WTC11 (cell line): ENCODE measurements at regions not wholly inside any gene's neighbourhood (a gene's known extent, or its start where the extent isn't known, plus 50 kb on each side); places are given as distances from the start of the nearest gene placed in this dataset.

ENCODE experiments used
- ATAC-seq: fragments of 200-7000 bp; cut with Tn5 transposase; 2 replicates; pipeline ENCODE4 v1.10.0; 2021; ENCODE audit warnings: mild to moderate bottlenecking, moderate library complexity
- CTCF ChIA-PET: fragments of 300-600 bp; sonication (Branson Sonifier 250); formaldehyde crosslinking; loops from one replicate; lab custom pipeline; 2021; ENCODE audit warnings: antibody characterized with exemption; lab: Charles Lee
- POLR2A ChIA-PET: fragments of 350-600 bp; sonication (Branson Sonifier 250); formaldehyde crosslinking; loops from one replicate; lab custom pipeline; 2021; ENCODE audit warnings: antibody characterized with exemption; lab: Charles Lee
- DNase-seq: peaks from one replicate; pipeline ENCODE4 v3.0.0; 2021; ENCODE audit warnings: low spot score
- H3K27ac Mint-ChIP-seq: 2 replicates; pipeline ENCODE4 v1.8.0; 2021; ENCODE audit warnings: mixed read lengths
- H3K27me3 Mint-ChIP-seq: 2 replicates; pipeline ENCODE4 v1.8.0; 2021; ENCODE audit warnings: low read depth, mild to moderate bottlenecking, moderate library complexity, mixed read lengths
- H3K36me3 Mint-ChIP-seq: 2 replicates; pipeline ENCODE4 v1.8.0; 2021; ENCODE audit warnings: mixed read lengths
- H3K4me1 Mint-ChIP-seq: 2 replicates; pipeline ENCODE4 v1.8.0; 2022; ENCODE audit warnings: mixed read lengths
- H3K4me3 Mint-ChIP-seq: 2 replicates; pipeline ENCODE4 v1.8.0; 2021; ENCODE audit warnings: mild to moderate bottlenecking, moderate library complexity, mixed read lengths
- H3K9me3 Mint-ChIP-seq: 2 replicates; pipeline ENCODE4 v1.8.0; 2021; ENCODE audit warnings: mixed read lengths
- ATF1 ChIP-seq: sonication (generic); formaldehyde crosslinking; IDR thresholded peaks from 2 replicates; pipeline ENCODE4 v1.8.1; 2023; ENCODE audit warnings: mild to moderate bottlenecking, moderate library complexity, missing genetic modification reagents
- CREM ChIP-seq: sonication (generic); formaldehyde crosslinking; IDR thresholded peaks from 2 replicates; pipeline ENCODE4 v1.8.1; 2022; ENCODE audit warnings: mild to moderate bottlenecking, missing genetic modification reagents, moderate library complexity
- ESRRA ChIP-seq: sonication (generic); formaldehyde crosslinking; IDR thresholded peaks from 2 replicates; pipeline ENCODE4 v1.8.1; 2022; ENCODE audit warnings: mild to moderate bottlenecking, missing genetic modification reagents, borderline replicate concordance
- ETV6 ChIP-seq: sonication (generic); formaldehyde crosslinking; IDR thresholded peaks from 2 replicates; pipeline ENCODE4 v1.8.1; 2022; ENCODE audit warnings: mild to moderate bottlenecking, missing genetic modification reagents
- FOXK1 ChIP-seq: sonication (generic); formaldehyde crosslinking; IDR thresholded peaks from 2 replicates; pipeline ENCODE4 v1.8.0; 2022; ENCODE audit warnings: mild to moderate bottlenecking, moderate library complexity, missing genetic modification reagents
- JUN ChIP-seq: sonication (generic); formaldehyde crosslinking; IDR thresholded peaks from 2 replicates; pipeline ENCODE4 v1.8.0; 2023; ENCODE audit warnings: mild to moderate bottlenecking, missing genetic modification reagents
- NFATC4 ChIP-seq: fragments of 250-450 bp; sonication (Bioruptor Pico); IDR thresholded peaks from 2 replicates; pipeline ENCODE4 v1.9.0; 2021; ENCODE audit warnings: mild to moderate bottlenecking
- OVOL2 ChIP-seq: fragments of 250-450 bp; sonication (Bioruptor Pico); IDR thresholded peaks from 2 replicates; pipeline ENCODE4 v1.9.0; 2021; ENCODE audit warnings: mild to moderate bottlenecking, borderline replicate concordance
- PRRX2 ChIP-seq: fragments of 250-450 bp; sonication (Bioruptor Pico); IDR thresholded peaks from 2 replicates; pipeline ENCODE4 v1.8.0; 2021; ENCODE audit warnings: mild to moderate bottlenecking
- TCF7 ChIP-seq: sonication (generic); formaldehyde crosslinking; IDR thresholded peaks from 2 replicates; pipeline ENCODE4 v1.8.0; 2022; ENCODE audit warnings: mild to moderate bottlenecking, low read depth, missing genetic modification reagents, moderate library complexity
- TEAD1 ChIP-seq: sonication (generic); formaldehyde crosslinking; IDR thresholded peaks from 2 replicates; pipeline ENCODE4 v1.8.0; 2022; ENCODE audit warnings: mild to moderate bottlenecking, missing genetic modification reagents
- TEAD4 ChIP-seq: sonication (generic); formaldehyde crosslinking; IDR thresholded peaks from 2 replicates; pipeline ENCODE4 v1.8.0; 2022; ENCODE audit warnings: mild to moderate bottlenecking, missing genetic modification reagents
- ZNF219 ChIP-seq: sonication (generic); formaldehyde crosslinking; IDR thresholded peaks from 2 replicates; pipeline ENCODE4 v1.8.0; 2023; ENCODE audit warnings: missing genetic modification reagents, mild to moderate bottlenecking, borderline replicate concordance
- ZNF263 ChIP-seq: sonication (generic); formaldehyde crosslinking; IDR thresholded peaks from 2 replicates; pipeline ENCODE4 v1.8.1; 2022; ENCODE audit warnings: low read depth, mild to moderate bottlenecking, moderate library complexity, missing genetic modification reagents
- ZNF416 ChIP-seq: fragments of 250-450 bp; sonication (Bioruptor Pico); IDR thresholded peaks from 2 replicates; pipeline ENCODE4 v1.9.0; 2021; ENCODE audit warnings: mild to moderate bottlenecking, inconsistent platforms
- TF ChIP-seq, protein P1 (sequence below): sonication (generic); formaldehyde crosslinking; IDR thresholded peaks from 2 replicates; pipeline ENCODE4 v1.8.1; 2022; ENCODE audit warnings: low read depth, mild to moderate bottlenecking, moderate library complexity, missing genetic modification reagents, borderline replicate concordance
- TF ChIP-seq, protein P2 (sequence below): sonication (generic); formaldehyde crosslinking; IDR thresholded peaks from 2 replicates; pipeline ENCODE4 v1.8.1; 2022; ENCODE audit warnings: mild to moderate bottlenecking, moderate library complexity, missing genetic modification reagents
- TF ChIP-seq, protein P3 (sequence below): fragments of 200-600 bp; IDR thresholded peaks from 2 replicates; pipeline ENCODE4 v1.8.0; 2022; ENCODE audit warnings: antibody characterized with exemption
- TF ChIP-seq, protein P4 (sequence below): fragments of 250-450 bp; sonication (Bioruptor Pico); IDR thresholded peaks from 2 replicates; pipeline ENCODE4 v1.9.0; 2021; ENCODE audit warnings: mild to moderate bottlenecking, borderline replicate concordance
- TF ChIP-seq, protein P5 (sequence below): fragments of 250-450 bp; sonication (Bioruptor Pico); IDR thresholded peaks from 2 replicates; pipeline ENCODE4 v1.9.0; 2021; ENCODE audit warnings: moderate library complexity, mild to moderate bottlenecking, inconsistent platforms, borderline replicate concordance
- TF ChIP-seq, protein P6 (sequence below): fragments of 250-450 bp; sonication (Bioruptor Pico); IDR thresholded peaks from 2 replicates; pipeline ENCODE4 v2.1.2; 2022; ENCODE audit warnings: mild to moderate bottlenecking, moderate library complexity

DNA sequence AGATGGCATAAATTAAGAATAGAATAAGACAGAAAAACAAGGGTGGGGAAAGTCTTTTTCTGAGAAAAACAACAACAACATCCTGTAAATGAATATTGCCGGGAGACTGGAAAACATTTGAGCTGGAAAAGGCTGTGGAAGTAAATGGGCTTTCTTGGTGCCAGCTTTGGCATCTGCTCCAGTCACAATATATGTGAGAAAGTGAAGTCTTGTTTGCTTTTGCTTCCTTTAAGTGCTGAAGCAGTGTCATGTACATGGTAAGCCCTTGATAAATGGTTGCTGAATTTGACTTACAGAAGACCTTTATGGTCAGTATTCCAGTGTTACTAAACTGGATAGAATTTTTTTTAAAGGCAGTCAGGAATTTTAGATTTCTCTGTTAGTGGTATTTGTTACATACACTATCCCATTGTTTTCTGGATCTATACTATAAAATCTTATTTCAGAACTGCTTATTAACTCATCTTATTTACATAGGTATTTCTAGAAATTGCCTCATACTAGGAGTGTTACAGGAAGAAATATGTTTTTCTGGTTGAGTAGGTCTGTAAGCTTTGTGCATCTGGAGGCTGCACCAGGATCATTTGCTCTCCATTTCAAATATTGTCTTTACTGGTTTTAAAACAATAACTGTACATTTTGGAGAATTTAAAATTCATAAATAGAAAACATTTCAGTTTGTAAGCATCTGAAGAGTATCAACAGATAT is 201.7 kb upstream of the FOXP2 start (continued):
- TF ChIP-seq, protein P1, sequence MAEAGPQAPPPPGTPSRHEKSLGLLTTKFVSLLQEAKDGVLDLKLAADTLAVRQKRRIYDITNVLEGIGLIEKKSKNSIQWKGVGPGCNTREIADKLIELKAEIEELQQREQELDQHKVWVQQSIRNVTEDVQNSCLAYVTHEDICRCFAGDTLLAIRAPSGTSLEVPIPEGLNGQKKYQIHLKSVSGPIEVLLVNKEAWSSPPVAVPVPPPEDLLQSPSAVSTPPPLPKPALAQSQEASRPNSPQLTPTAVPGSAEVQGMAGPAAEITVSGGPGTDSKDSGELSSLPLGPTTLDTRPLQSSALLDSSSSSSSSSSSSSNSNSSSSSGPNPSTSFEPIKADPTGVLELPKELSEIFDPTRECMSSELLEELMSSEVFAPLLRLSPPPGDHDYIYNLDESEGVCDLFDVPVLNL (CRISPR knock-in tag), result no peak
- TF ChIP-seq JUN (no peak), TEAD4 (no peak), PRRX2 (CRISPR knock-in tag) (no peak), ZNF416 (CRISPR knock-in tag) (no peak), CREM (CRISPR knock-in tag) (no peak), ESRRA (CRISPR knock-in tag) (no peak)
- TF ChIP-seq, protein P2, sequence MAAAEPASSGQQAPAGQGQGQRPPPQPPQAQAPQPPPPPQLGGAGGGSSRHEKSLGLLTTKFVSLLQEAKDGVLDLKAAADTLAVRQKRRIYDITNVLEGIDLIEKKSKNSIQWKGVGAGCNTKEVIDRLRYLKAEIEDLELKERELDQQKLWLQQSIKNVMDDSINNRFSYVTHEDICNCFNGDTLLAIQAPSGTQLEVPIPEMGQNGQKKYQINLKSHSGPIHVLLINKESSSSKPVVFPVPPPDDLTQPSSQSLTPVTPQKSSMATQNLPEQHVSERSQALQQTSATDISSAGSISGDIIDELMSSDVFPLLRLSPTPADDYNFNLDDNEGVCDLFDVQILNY (CRISPR knock-in tag), result no peak

DNA sequence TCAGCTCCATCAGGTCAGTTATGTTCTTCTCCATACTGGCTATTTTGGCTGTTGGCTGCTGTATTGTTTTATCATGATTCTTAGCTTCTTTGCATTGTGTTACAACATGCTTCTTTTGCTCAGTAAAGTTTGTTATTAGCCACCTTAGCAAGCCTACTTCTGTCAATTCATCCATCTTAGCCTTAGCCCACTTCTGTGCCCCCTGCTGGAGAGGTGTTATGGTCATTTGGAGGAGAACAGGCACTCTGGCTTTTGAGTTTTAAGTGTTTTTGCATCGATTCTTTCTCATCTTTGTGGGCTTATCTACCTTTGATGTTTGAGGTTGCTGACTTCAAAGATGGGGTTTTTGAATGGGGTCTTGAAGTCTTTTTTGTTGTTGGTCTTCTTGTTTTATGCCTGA is 204.6 kb upstream of the FOXP2 start:
- ATAC-seq (no peak), DNase-seq (no peak)
- H3K4me3 Mint-ChIP-seq, result no peak overlapping the region
- no peaks in the 10 kb centered on the region for H3K27me3 Mint-ChIP-seq
- no peaks in the 10 kb centered on the region for H3K36me3 Mint-ChIP-seq
- CTCF ChIA-PET, result interaction anchor here (1.5 kb wide), 1 partner anchor 128 kb away, joined by 9 read pairs; no protein-coding TSS in a partner anchor
- H3K27ac Mint-ChIP-seq, result no peak overlapping the region
- H3K4me1 Mint-ChIP-seq, result peaks cover 8% of the 10 kb centered on the region
- POLR2A ChIA-PET, result no interaction called here
- peaks cover 17% of the 10 kb centered on the region for H3K9me3 Mint-ChIP-seq
- TF ChIP-seq ZNF263 (CRISPR knock-in tag) (no peak), TCF7 (no peak), NFATC4 (CRISPR knock-in tag) (no peak), ATF1 (CRISPR knock-in tag) (no peak), FOXK1 (CRISPR knock-in tag) (no peak), ETV6 (no peak), OVOL2 (CRISPR knock-in tag) (no peak), ZNF219 (CRISPR knock-in tag) (no peak), TEAD1 (no peak), CREM (CRISPR knock-in tag) (no peak)
- TF ChIP-seq, protein P3, sequence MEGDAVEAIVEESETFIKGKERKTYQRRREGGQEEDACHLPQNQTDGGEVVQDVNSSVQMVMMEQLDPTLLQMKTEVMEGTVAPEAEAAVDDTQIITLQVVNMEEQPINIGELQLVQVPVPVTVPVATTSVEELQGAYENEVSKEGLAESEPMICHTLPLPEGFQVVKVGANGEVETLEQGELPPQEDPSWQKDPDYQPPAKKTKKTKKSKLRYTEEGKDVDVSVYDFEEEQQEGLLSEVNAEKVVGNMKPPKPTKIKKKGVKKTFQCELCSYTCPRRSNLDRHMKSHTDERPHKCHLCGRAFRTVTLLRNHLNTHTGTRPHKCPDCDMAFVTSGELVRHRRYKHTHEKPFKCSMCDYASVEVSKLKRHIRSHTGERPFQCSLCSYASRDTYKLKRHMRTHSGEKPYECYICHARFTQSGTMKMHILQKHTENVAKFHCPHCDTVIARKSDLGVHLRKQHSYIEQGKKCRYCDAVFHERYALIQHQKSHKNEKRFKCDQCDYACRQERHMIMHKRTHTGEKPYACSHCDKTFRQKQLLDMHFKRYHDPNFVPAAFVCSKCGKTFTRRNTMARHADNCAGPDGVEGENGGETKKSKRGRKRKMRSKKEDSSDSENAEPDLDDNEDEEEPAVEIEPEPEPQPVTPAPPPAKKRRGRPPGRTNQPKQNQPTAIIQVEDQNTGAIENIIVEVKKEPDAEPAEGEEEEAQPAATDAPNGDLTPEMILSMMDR, result no peak
- TF ChIP-seq, protein P4, sequence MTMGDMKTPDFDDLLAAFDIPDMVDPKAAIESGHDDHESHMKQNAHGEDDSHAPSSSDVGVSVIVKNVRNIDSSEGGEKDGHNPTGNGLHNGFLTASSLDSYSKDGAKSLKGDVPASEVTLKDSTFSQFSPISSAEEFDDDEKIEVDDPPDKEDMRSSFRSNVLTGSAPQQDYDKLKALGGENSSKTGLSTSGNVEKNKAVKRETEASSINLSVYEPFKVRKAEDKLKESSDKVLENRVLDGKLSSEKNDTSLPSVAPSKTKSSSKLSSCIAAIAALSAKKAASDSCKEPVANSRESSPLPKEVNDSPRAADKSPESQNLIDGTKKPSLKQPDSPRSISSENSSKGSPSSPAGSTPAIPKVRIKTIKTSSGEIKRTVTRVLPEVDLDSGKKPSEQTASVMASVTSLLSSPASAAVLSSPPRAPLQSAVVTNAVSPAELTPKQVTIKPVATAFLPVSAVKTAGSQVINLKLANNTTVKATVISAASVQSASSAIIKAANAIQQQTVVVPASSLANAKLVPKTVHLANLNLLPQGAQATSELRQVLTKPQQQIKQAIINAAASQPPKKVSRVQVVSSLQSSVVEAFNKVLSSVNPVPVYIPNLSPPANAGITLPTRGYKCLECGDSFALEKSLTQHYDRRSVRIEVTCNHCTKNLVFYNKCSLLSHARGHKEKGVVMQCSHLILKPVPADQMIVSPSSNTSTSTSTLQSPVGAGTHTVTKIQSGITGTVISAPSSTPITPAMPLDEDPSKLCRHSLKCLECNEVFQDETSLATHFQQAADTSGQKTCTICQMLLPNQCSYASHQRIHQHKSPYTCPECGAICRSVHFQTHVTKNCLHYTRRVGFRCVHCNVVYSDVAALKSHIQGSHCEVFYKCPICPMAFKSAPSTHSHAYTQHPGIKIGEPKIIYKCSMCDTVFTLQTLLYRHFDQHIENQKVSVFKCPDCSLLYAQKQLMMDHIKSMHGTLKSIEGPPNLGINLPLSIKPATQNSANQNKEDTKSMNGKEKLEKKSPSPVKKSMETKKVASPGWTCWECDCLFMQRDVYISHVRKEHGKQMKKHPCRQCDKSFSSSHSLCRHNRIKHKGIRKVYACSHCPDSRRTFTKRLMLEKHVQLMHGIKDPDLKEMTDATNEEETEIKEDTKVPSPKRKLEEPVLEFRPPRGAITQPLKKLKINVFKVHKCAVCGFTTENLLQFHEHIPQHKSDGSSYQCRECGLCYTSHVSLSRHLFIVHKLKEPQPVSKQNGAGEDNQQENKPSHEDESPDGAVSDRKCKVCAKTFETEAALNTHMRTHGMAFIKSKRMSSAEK (CRISPR knock-in tag), result no peak
- TF ChIP-seq, protein P1 (CRISPR knock-in tag), result no peak
- TF ChIP-seq, protein P5, sequence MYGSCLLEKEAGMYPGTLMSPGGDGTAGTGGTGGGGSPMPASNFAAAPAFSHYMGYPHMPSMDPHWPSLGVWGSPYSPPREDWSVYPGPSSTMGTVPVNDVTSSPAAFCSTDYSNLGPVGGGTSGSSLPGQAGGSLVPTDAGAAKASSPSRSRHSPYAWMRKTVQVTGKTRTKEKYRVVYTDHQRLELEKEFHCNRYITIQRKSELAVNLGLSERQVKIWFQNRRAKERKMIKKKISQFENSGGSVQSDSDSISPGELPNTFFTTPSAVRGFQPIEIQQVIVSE (CRISPR knock-in tag), result no peak
- TF ChIP-seq, protein P6, sequence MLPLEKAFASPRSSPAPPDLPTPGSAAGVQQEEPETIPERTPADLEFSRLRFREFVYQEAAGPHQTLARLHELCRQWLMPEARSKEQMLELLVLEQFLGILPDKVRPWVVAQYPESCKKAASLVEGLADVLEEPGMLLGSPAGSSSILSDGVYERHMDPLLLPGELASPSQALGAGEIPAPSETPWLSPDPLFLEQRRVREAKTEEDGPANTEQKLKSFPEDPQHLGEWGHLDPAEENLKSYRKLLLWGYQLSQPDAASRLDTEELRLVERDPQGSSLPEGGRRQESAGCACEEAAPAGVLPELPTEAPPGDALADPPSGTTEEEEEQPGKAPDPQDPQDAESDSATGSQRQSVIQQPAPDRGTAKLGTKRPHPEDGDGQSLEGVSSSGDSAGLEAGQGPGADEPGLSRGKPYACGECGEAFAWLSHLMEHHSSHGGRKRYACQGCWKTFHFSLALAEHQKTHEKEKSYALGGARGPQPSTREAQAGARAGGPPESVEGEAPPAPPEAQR (CRISPR knock-in tag), result no peak
- TF ChIP-seq, protein P2 (CRISPR knock-in tag), result no peak
